ENCODE measurements at regions not wholly inside any gene's neighbourhood (a gene's known extent, or its start where the extent isn't known, plus 50 kb on each side); places are given as distances from the start of the nearest gene placed in this dataset.

DNA sequence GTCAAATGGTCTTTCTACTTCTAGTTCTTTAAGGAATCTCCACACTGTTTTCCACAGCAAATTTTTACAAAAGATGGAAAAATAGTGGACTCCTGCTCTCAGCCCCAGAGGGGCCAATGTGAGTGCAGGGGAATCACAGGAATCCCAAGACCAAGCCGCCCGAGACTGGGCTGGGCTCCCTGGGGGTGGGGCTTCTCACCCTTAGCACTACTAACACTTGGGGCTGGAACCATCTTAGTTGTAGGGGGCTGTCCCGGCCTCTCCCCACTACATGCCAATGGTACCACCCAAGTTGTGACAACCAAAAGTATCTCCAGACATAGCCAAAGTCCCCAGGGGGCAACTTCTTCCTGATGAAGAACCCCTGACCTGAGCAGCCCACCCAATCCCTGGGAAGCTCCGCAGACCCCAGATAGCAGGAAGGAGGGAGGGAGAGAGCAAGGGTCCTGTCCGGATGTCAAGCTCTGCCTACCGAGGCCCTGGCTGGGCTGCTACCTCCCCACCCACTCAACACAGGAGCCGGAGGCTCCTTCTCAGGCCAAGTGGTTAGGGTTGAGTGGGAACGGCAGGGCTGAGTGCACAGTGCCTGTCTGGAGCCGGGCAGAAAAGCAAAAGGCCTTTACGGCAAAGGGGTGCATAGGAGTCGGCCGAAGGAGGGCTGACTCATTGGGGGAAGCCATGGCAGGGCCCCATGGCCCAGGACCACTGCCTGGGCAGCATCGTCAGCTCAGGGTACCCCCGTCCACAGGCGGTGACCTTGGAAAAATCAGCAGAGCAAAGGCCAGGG is 122.5 kb upstream of the FGF3 start:
- Histone ChIP-seq H3K27me3 (no peaks in the 10 kb centered on the region), H3K9me3 (no peaks in the 10 kb centered on the region), H3K27ac (no peak overlapping the region), H3K4me3 (no peak overlapping the region), H3K4me1 (no peaks in the 10 kb centered on the region), H3K36me3 (no peaks in the 10 kb centered on the region)
- TF ChIP-seq, protein P1, sequence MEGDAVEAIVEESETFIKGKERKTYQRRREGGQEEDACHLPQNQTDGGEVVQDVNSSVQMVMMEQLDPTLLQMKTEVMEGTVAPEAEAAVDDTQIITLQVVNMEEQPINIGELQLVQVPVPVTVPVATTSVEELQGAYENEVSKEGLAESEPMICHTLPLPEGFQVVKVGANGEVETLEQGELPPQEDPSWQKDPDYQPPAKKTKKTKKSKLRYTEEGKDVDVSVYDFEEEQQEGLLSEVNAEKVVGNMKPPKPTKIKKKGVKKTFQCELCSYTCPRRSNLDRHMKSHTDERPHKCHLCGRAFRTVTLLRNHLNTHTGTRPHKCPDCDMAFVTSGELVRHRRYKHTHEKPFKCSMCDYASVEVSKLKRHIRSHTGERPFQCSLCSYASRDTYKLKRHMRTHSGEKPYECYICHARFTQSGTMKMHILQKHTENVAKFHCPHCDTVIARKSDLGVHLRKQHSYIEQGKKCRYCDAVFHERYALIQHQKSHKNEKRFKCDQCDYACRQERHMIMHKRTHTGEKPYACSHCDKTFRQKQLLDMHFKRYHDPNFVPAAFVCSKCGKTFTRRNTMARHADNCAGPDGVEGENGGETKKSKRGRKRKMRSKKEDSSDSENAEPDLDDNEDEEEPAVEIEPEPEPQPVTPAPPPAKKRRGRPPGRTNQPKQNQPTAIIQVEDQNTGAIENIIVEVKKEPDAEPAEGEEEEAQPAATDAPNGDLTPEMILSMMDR (IDR thresholded peaks at IDR 0.05): no peak
- TF ChIP-seq POLR2A (IDR thresholded peaks at IDR 0.05): no peak
- DNase-seq: peak in 1 of 3 donors; percentile 33

DNA sequence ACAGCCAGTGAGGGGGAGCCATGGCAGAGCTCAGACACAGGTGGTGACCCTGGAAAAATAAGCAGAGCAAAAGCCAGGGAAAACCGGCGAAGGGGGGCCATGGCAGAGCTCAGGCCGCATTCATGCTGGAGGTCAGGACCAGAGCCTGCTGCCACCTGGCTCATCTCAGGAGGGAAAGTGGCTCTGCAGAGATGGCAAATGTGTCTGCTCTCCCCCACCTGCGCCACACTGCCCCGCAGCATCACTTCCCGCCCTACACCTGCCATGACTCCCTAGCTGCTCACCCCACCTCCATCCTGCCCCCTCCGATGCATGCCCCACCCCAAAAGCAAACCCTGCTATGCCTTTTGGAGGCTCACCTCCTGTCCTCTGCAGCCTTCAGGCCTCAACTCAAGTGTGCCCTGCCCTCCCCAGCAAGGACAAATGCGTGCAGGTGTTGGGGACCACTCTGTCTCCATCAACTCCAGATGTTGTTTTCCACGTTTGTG is 123.2 kb upstream of the FGF3 start:
- TF ChIP-seq, protein P1 (IDR thresholded peaks at IDR 0.05): no peak
- TF ChIP-seq POLR2A (IDR thresholded peaks at IDR 0.05): no peak
- Histone ChIP-seq H3K27me3 (no peaks in the 10 kb centered on the region), H3K4me3 (no peak overlapping the region), H3K9me3 (no peaks in the 10 kb centered on the region), H3K36me3 (no peaks in the 10 kb centered on the region), H3K27ac (no peak overlapping the region), H3K4me1 (no peaks in the 10 kb centered on the region)
- DNase-seq: peak in 1 of 3 donors; percentile 32

DNA sequence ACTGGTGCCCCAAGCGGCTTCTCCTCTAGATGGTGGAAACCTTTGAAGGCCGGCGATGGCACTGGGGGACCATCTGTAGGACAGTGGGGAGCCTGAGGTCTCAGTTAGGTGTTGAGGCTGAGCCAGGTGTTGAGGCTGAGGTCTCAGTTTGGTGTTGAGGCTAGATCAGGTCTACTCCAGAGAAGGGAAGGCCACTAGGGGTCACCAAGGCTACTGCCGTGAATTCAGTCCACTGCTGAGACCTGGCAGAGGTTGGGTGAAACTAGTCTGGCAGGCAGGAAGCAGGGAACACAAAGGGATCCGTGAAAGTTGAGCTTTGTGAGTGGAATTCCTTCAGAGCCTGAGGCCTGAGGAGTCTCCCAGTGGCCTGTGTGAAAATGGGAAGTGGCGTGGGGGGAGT is 123.8 kb upstream of the FGF3 start:
- Histone ChIP-seq H3K9me3 (no peaks in the 10 kb centered on the region), H3K4me1 (peaks cover 0 to 3% (median 0%) of the 10 kb centered on the region in 4 donors), H3K4me3 (no peak overlapping the region), H3K27me3 (no peaks in the 10 kb centered on the region), H3K36me3 (no peaks in the 10 kb centered on the region), H3K27ac (no peak overlapping the region)
- peak in 1 of 3 donors; percentile 42 for DNase-seq
- TF ChIP-seq POLR2A (IDR thresholded peaks at IDR 0.05): no peak
- TF ChIP-seq, protein P1 (IDR thresholded peaks at IDR 0.05): peak in 3 of 6 experiments; percentile 14 to 50 (median 22)

DNA sequence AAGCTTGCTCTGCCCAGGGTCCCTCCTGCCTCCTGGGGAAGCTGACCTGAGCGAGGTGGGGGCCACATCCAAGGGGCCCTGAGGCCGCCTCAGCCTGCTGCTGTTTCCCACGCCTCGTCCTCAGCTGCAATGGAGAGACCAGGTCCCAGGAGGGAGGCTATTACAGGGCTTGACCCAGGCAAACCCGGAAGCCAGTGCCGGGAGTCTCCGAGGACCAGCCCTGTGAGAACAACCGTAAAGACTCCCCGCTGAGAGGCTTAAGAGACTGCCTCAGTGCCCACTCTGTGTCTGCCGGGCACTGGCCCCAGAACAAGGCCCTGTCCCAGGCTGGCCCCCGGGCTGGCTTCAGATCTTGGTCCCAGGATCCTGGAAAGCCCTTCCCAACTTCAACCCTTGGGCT is 124.3 kb upstream of the FGF3 start:
- Histone ChIP-seq H3K9me3 (no peaks in the 10 kb centered on the region), H3K4me3 (no peak overlapping the region), H3K27me3 (no peaks in the 10 kb centered on the region), H3K36me3 (no peaks in the 10 kb centered on the region), H3K4me1 (peaks cover 0 to 3% (median 0%) of the 10 kb centered on the region in 4 donors), H3K27ac (no peak overlapping the region)
- DNase-seq: peak in 1 of 3 donors; percentile 40
- TF ChIP-seq, protein P1 (IDR thresholded peaks at IDR 0.05): no peak
- TF ChIP-seq POLR2A (IDR thresholded peaks at IDR 0.05): no peak

DNA sequence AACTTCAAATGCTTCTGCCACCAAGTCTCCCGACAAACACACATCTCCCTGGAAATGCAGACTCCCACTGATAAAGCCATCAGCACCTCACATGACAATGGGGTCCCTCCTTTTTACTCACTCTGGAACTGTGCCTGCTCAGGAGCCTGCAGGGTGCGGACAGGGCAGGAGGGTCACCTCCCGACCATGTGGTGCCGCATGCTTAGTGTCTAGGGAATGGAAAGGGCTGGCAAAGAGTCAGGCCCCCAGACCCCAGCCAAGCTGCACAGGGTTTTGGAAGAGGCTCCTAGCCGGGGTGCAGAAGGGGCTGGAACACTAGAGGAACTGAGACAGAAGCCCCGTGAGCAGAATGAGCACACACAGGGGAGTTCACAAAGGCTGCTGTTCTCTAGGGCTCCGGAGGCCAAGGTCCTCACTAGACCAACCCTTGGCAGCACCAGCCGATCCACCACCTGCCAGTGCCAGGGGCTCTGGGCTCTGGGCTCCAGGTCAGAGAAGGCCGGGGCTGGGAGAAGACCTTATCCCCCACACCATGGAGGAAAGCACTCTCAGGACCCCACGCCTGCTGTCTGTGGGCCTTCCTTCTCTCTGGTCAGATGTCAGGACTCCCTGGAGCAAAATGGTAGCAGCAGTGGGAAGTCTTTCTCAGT is 125.1 kb upstream of the FGF3 start:
- H3K4me1 ChIP-seq: peaks cover 0 to 6% (median 1%) of the 10 kb centered on the region in 4 donors
- no peak for TF ChIP-seq POLR2A (IDR thresholded peaks at IDR 0.05)
- TF ChIP-seq, protein P1 (IDR thresholded peaks at IDR 0.05): no peak
- H3K36me3 ChIP-seq: no peaks in the 10 kb centered on the region
- H3K27me3 ChIP-seq: no peaks in the 10 kb centered on the region
- H3K9me3 ChIP-seq: no peaks in the 10 kb centered on the region
- H3K27ac ChIP-seq: no peak overlapping the region
- H3K4me3 ChIP-seq: no peak overlapping the region
- peak in 1 of 3 donors; percentile 39 for DNase-seq
